ENCODE measurements at regions not wholly inside any gene's neighbourhood (a gene's known extent, or its start where the extent isn't known, plus 50 kb on each side); places are given as distances from the start of the nearest gene placed in this dataset.

DNA sequence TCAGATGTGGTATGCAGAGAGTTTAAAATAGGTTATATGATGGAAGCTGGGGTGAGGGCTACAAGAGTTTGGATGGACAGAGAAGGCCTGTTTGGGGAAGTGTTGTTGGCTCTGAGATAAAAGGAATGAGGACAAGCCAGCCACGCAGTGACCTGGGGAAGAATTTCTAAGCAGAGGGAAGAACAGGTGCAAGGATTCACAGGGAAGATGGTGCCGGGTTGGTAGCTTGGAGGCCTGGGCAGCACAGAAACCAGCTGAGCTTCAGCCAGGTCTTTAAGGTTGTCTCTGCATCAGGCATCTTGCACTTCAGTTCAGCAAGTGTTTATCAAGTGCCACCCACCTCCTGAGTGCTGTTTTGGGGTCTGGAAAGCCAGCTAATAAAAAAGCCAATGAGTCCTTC is 1163.7 kb downstream of the AACS start:
- TF ChIP-seq, protein P1, sequence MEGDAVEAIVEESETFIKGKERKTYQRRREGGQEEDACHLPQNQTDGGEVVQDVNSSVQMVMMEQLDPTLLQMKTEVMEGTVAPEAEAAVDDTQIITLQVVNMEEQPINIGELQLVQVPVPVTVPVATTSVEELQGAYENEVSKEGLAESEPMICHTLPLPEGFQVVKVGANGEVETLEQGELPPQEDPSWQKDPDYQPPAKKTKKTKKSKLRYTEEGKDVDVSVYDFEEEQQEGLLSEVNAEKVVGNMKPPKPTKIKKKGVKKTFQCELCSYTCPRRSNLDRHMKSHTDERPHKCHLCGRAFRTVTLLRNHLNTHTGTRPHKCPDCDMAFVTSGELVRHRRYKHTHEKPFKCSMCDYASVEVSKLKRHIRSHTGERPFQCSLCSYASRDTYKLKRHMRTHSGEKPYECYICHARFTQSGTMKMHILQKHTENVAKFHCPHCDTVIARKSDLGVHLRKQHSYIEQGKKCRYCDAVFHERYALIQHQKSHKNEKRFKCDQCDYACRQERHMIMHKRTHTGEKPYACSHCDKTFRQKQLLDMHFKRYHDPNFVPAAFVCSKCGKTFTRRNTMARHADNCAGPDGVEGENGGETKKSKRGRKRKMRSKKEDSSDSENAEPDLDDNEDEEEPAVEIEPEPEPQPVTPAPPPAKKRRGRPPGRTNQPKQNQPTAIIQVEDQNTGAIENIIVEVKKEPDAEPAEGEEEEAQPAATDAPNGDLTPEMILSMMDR (IDR thresholded peaks at IDR 0.05), result no peak
- TF ChIP-seq EP300 (IDR thresholded peaks at IDR 0.05), result no peak
- no peak for TF ChIP-seq POLR2A (IDR thresholded peaks at IDR 0.05; ENCODE audit: low read depth)
- TF ChIP-seq POLR2AphosphoS5 (IDR thresholded peaks at IDR 0.05), result no peak
